ENCODE measurements at regions not wholly inside any gene's neighbourhood (a gene's known extent, or its start where the extent isn't known, plus 50 kb on each side); places are given as distances from the start of the nearest gene placed in this dataset.
"Not testable (repeated sequence)": the region's sequence is repeated elsewhere in the genome, so short reads cannot be mapped to it uniquely, and the experiment has no call there.

- no peak for DNase-seq (ENCODE audit: extremely low read depth, low read depth)
- no peak for TF ChIP-seq CTCF (IDR thresholded peaks at IDR 0.05; ENCODE audit: low read depth, low read length)
Measured at GRCh38 chr4:30862196-30862595, 142.0 kb downstream of the PCDH7 start.

GRCh38 chr4:30863021-30863420, 142.9 kb downstream of the PCDH7 start:
- no peak for DNase-seq (ENCODE audit: extremely low read depth, low read depth)

GRCh38 chr4:30865691-30866090, 145.5 kb downstream of the PCDH7 start:
- no peak for DNase-seq (ENCODE audit: extremely low read depth, low read depth)
- TF ChIP-seq CTCF (IDR thresholded peaks at IDR 0.05; ENCODE audit: low read depth, low read length) = no peak

More at GRCh38 chr4:30863021-30863420, 142.9 kb downstream of the PCDH7 start:
- no peak for TF ChIP-seq CTCF (IDR thresholded peaks at IDR 0.05; ENCODE audit: low read depth, low read length)

- DNase-seq (ENCODE audit: extremely low read depth, low read depth) = no peak
- TF ChIP-seq CTCF (IDR thresholded peaks at IDR 0.05; ENCODE audit: low read depth, low read length) = no peak
Measured at GRCh38 chr4:30866346-30866745, 146.2 kb downstream of the PCDH7 start.

- no peak for DNase-seq (ENCODE audit: extremely low read depth, low read depth)
- no peak for TF ChIP-seq CTCF (IDR thresholded peaks at IDR 0.05; ENCODE audit: low read depth, low read length)
Measured at GRCh38 chr4:30866907-30867306, 146.7 kb downstream of the PCDH7 start.

- DNase-seq (ENCODE audit: extremely low read depth, low read depth) = no peak
- TF ChIP-seq CTCF (IDR thresholded peaks at IDR 0.05; ENCODE audit: low read depth, low read length) = no peak
Measured at GRCh38 chr4:30867427-30867826, 147.3 kb downstream of the PCDH7 start.

- DNase-seq (ENCODE audit: extremely low read depth, low read depth) = no peak
- no peak for TF ChIP-seq CTCF (IDR thresholded peaks at IDR 0.05; ENCODE audit: low read depth, low read length)
Measured at GRCh38 chr4:30868111-30868895, 148.1 kb downstream of the PCDH7 start.

- not testable (repeated sequence) for DNase-seq (ENCODE audit: extremely low read depth, low read depth)
Measured at GRCh38 chr4:30869387-30869786, 149.2 kb downstream of the PCDH7 start.
